Progenitor cell of endocrine pancreas (in vitro differentiated cells): ENCODE measurements at regions not wholly inside any gene's neighbourhood (a gene's known extent, or its start where the extent isn't known, plus 50 kb on each side); places are given as distances from the start of the nearest gene placed in this dataset.
"Not testable (repeated sequence)": the region's sequence is repeated elsewhere in the genome, so short reads cannot be mapped to it uniquely, and the experiment has no call there.

Experiments
- DNase-seq: peaks from one replicate; pipeline ENCODE4 v3.0.0; 2021; ENCODE audit warnings: low spot score; ENCODE audit not compliant: unreplicated experiment
- H3K27ac Mint-ChIP-seq: 2 replicates; pipeline ENCODE4 v1.8.0; 2021; ENCODE audit warnings: mild to moderate bottlenecking, moderate library complexity, mixed read lengths
- H3K27me3 Mint-ChIP-seq: 2 replicates; pipeline ENCODE4 v1.8.0; 2021; ENCODE audit warnings: mixed read lengths
- H3K36me3 Mint-ChIP-seq: 2 replicates; pipeline ENCODE4 v1.8.0; 2022; ENCODE audit warnings: mixed read lengths; ENCODE audit not compliant: insufficient read depth
- H3K4me1 Mint-ChIP-seq: 2 replicates; pipeline ENCODE4 v1.8.0; 2021; ENCODE audit warnings: low read depth, mixed read lengths
- H3K4me3 Mint-ChIP-seq: 2 replicates; pipeline ENCODE4 v1.8.0; 2021; ENCODE audit warnings: low read depth, mild to moderate bottlenecking, moderate library complexity, mixed read lengths
- H3K9me3 Mint-ChIP-seq: 2 replicates; pipeline ENCODE4 v1.8.0; 2021; ENCODE audit warnings: low read depth, mixed read lengths
- TF ChIP-seq, protein P1 (sequence below): fragments of 200-600 bp; sonication (generic); IDR thresholded peaks from one replicate; pipeline ENCODE4 v1.5.0; 2021; ENCODE audit warnings: antibody characterized with exemption, mild to moderate bottlenecking; ENCODE audit not compliant: unreplicated experiment

DNA sequence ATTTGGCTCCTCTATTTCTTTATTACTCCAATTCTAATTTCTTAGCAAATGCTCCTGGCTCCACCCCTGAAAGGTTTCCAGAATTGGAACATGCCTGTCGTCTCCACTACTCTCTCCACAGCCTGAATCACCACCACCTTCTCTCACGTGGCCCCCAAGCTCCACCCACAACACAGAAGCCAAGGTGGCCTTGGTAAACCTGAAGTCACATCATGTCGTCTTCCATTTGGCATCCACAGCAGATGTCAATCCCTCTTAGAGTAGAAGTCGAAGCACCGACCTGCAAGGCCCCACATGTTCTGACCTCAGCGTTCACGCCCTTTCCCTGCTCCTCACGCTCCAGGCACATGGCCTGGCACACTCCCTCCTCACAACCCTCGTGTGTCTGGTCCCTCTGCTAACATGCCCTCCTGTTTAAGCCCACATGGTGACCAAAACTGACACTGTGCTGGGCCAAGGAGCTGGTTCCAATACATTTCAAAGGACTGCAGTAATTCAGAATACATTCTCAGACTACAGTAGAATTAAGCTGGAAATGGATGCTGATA lies 56.3 kb upstream of the GPC1 start:
- Mint-ChIP-seq H3K27me3 (peaks cover 20% of the 10 kb centered on the region), H3K4me1 (no peaks in the 10 kb centered on the region), H3K9me3 (peaks cover 4% of the 10 kb centered on the region), H3K4me3 (no peak overlapping the region), H3K36me3 (no peaks in the 10 kb centered on the region), H3K27ac (no peak overlapping the region)
- TF ChIP-seq, protein P1, sequence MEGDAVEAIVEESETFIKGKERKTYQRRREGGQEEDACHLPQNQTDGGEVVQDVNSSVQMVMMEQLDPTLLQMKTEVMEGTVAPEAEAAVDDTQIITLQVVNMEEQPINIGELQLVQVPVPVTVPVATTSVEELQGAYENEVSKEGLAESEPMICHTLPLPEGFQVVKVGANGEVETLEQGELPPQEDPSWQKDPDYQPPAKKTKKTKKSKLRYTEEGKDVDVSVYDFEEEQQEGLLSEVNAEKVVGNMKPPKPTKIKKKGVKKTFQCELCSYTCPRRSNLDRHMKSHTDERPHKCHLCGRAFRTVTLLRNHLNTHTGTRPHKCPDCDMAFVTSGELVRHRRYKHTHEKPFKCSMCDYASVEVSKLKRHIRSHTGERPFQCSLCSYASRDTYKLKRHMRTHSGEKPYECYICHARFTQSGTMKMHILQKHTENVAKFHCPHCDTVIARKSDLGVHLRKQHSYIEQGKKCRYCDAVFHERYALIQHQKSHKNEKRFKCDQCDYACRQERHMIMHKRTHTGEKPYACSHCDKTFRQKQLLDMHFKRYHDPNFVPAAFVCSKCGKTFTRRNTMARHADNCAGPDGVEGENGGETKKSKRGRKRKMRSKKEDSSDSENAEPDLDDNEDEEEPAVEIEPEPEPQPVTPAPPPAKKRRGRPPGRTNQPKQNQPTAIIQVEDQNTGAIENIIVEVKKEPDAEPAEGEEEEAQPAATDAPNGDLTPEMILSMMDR: no peak
- DNase-seq: no peak

DNA sequence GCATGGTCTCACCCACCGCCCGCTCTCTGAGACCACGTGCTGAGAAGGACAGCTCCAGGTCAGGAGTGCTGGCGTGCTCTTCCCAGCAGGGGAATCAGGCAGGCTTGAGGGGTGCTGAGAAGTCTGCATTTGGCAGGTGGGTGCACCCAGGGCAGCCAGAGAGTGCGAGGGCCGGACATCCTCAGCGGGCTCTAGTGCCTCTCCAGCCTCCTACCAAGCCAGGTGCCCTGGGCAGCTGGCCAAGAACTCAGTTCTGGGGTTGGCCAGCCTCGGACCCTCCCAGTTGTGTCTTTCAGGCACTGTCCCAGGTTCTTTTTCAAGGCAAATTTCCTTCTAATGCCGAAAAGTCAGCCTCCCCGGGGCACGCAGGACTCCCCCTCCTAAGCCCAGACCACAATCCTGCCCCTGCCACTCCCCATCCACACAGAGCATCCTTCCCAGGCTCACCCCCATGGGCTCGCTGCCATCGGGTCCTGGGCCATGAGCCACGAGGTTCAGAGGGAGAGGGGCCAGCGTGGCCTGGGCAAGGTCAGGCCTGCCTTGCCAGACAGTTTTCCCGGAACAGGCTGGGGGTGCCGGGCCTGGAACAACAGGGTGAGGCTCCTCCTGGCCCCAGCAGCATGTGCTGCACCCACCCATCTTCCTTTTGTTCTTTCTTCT lies 52.2 kb upstream of the GPC1 start:
- H3K4me1 Mint-ChIP-seq: no peaks in the 10 kb centered on the region
- no peaks in the 10 kb centered on the region for H3K36me3 Mint-ChIP-seq
- no peak for DNase-seq
- peaks cover 4% of the 10 kb centered on the region for H3K9me3 Mint-ChIP-seq
- H3K4me3 Mint-ChIP-seq: no peak overlapping the region
- TF ChIP-seq, protein P1: no peak
- no peak overlapping the region for H3K27ac Mint-ChIP-seq
- H3K27me3 Mint-ChIP-seq: peaks cover 24% of the 10 kb centered on the region

DNA sequence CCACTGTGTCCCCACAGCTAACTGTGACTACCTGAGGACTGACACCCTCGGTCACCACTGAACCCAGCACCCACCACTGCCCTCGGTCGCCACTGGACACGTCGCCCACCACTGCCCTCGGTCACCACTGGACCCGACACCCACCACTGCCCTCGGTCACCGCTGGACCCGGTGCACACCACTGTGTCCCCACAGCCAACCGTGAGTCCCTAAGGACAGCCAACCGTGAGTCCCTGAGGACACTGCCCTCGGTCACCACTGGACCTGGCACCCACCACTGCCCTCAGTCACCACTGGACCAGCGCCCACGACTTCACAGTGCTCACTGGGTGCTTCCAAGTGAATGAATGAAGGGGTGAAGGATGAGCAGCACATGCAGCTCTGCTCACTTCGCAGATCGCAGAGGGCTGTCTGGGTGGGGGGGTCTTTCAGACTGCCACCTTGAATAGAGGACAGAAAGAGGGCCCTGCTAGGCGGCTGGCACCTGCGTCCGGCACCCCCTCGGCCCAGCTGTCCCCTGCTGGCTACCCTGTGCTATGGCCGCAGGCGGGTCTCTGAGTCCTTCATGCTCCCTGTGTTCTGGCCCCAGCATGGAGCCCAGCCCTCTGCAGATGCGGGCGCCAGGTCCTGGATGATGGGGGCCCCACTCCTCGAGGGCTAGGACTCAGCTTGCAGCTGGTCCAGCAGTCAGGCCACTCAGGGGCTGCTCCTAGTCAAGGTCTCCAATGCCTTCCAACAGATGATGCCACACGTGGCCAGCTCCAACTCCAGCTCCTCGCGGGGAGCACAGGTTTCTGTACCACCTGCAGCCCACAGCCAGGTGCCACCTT lies 51.4 kb upstream of the GPC1 start:
- TF ChIP-seq, protein P1: no peak
- Mint-ChIP-seq H3K9me3 (peaks cover 4% of the 10 kb centered on the region), H3K4me1 (no peaks in the 10 kb centered on the region), H3K27me3 (peaks cover 23% of the 10 kb centered on the region), H3K36me3 (no peaks in the 10 kb centered on the region), H3K4me3 (no peak overlapping the region), H3K27ac (no peak overlapping the region)
- no peak for DNase-seq

DNA sequence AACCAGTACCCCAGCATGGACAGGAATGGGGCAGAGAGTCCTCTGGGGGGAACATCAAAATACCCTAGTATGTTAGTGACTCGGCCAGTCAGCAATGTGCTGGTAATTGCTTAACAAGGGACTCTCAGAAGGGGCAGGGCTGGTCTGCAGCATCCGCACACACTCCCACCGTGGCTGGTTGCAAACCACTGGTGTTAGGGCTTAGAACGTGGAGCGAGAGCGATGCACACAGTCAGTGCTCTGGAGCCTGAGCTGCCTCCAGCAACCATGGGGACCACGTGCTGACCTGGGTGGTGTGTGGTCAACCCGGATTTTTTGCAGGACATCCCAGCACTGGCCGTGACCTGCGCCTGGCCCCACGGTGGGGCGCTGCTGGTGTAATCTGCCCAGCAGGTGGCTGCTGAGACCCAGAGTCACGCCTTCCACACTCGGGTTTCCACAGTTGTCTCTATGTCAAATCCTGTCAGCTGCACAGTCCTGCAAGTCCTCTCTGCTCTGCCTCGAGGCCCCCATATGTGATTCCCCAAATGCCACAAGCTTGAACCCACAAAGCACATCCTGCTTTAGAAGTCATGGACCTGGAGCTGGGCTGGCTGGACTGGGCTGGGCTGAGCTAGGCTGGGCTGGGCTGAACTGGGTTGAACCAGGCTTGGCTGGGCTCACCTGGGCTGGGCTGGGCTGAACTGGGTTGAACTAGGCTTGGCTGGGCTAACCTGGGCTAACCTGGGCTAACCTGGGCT lies 50.6 kb upstream of the GPC1 start:
- Mint-ChIP-seq H3K9me3 (peaks cover 4% of the 10 kb centered on the region), H3K27me3 (peaks cover 20% of the 10 kb centered on the region), H3K27ac (no peak overlapping the region), H3K4me1 (no peaks in the 10 kb centered on the region), H3K4me3 (no peak overlapping the region), H3K36me3 (no peaks in the 10 kb centered on the region)
- DNase-seq: no peak
- TF ChIP-seq, protein P1: no peak

DNA sequence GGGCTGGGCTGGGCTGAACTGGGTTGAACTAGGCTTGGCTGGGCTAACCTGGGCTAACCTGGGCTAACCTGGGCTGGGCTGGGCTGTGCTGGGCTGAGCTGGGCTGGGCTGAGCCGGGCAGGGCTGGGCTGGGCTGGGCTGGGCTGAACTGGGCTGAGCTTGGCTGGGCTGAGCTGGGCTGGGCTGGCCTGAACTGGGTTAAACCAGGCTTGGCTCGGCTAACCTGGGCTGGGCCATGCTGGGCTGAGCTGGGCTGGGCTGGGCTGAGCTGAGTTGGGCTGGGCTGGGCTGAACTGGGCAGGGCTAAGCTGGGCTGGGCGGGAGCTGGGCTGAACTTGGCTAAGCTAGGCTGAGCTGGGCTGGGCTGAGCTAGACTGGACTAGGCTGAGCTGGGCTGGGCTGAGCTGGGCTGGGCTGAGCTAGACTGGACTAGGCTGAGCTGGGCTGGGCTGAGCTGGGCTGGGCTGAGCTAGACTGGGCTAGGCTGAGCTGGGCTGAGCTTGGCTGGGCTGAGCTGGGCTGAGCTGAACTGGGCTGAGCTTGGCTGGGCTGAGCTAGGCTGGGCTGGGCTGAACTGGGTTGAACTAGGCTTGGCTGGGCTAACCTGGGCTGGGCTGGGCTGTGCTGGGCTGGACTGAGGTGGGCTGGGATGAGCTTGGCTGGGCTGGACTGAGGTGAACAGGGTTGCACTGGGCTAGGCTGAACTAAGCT lies 49.9 kb upstream of the GPC1 start:
- H3K36me3 Mint-ChIP-seq, H3K4me1 Mint-ChIP-seq, H3K27ac Mint-ChIP-seq, H3K9me3 Mint-ChIP-seq, H3K4me3 Mint-ChIP-seq, DNase-seq: not testable (repeated sequence)
- peaks cover 20% of the 10 kb centered on the region for H3K27me3 Mint-ChIP-seq
